ENCODE measurements at regions not wholly inside any gene's neighbourhood (a gene's known extent, or its start where the extent isn't known, plus 50 kb on each side); places are given as distances from the start of the nearest gene placed in this dataset.

DNA sequence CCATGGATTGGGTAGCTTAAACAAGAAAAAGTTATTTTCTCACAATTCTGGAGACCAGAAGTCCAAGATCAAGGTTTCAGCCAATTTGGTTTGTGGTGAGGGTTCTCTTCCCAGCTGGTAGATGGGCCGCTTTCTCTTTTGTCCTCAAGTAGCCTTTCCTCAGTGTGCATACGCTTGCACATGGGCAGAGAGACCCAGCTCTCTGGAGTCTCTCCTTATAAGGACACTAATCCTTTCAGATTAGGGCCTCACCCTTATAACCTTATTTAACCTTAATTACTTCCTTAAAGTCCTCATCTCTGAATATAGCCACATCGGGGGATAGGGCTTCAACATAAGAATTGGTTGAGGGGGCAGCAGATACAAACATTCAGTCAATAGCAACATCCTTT is 68.4 kb upstream of the NLK start (continued):
- TF ChIP-seq, protein P1, sequence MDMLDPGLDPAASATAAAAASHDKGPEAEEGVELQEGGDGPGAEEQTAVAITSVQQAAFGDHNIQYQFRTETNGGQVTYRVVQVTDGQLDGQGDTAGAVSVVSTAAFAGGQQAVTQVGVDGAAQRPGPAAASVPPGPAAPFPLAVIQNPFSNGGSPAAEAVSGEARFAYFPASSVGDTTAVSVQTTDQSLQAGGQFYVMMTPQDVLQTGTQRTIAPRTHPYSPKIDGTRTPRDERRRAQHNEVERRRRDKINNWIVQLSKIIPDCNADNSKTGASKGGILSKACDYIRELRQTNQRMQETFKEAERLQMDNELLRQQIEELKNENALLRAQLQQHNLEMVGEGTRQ (IDR thresholded peaks at IDR 0.05; ENCODE audit: low read length) = no peak
